GM12864 (cell line): ENCODE measurements at regions not wholly inside any gene's neighbourhood (a gene's known extent, or its start where the extent isn't known, plus 50 kb on each side); places are given as distances from the start of the nearest gene placed in this dataset.

Source experiments
- DNase-seq: peaks from one replicate; pipeline ENCODE4 v3.0.0-alpha.2; 2011; ENCODE audit warnings: low read depth
- H3K4me3 ChIP-seq: 2 replicates; pipeline ENCODE4 v1.5.1; 2011; ENCODE audit warnings: mild to moderate bottlenecking, low read depth, low read length, control low read depth
- TF ChIP-seq, protein P1 (sequence below): IDR thresholded peaks from 2 replicates; pipeline ENCODE4 v1.5.1; 2011; ENCODE audit warnings: low read depth, mild to moderate bottlenecking, moderate library complexity, low read length, control low read depth, inconsistent platforms; ENCODE audit errors: missing control alignments

DNA sequence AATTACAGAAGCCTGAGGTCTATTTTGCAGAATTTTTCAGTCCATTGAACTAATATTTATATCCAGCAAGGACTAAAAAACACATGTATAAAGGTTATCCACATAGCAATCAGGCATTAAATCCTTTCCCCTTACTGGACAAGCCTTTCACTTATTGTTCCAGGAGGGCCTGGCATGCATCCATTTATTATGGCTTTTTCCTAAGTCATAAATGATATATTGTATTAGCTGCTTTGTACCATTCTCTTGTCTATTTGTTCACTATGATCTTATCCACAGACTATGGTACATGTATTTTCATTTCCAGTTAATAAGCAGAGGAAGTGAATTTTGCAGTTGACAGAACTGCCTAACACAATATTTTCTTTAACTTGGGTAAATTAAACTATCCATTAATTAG lies 105.4 kb upstream of the ANK2 start:
- H3K4me3 ChIP-seq, result no peak overlapping the region
- no peak for DNase-seq

GRCh38 chr4:112946127-112946526 lies 103.3 kb upstream of the ANK2 start:
- H3K4me3 ChIP-seq, result no peak overlapping the region
- TF ChIP-seq, protein P1, sequence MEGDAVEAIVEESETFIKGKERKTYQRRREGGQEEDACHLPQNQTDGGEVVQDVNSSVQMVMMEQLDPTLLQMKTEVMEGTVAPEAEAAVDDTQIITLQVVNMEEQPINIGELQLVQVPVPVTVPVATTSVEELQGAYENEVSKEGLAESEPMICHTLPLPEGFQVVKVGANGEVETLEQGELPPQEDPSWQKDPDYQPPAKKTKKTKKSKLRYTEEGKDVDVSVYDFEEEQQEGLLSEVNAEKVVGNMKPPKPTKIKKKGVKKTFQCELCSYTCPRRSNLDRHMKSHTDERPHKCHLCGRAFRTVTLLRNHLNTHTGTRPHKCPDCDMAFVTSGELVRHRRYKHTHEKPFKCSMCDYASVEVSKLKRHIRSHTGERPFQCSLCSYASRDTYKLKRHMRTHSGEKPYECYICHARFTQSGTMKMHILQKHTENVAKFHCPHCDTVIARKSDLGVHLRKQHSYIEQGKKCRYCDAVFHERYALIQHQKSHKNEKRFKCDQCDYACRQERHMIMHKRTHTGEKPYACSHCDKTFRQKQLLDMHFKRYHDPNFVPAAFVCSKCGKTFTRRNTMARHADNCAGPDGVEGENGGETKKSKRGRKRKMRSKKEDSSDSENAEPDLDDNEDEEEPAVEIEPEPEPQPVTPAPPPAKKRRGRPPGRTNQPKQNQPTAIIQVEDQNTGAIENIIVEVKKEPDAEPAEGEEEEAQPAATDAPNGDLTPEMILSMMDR, result no peak
- DNase-seq, result no peak

More for the DNA sequence above, 105.4 kb upstream of the ANK2 start:
- TF ChIP-seq, protein P1, result no peak

GRCh38 chr4:112947616-112948015 lies 101.8 kb upstream of the ANK2 start:
- H3K4me3 ChIP-seq, result no peak overlapping the region
- no peak for DNase-seq
- TF ChIP-seq, protein P1, result no peak

DNA sequence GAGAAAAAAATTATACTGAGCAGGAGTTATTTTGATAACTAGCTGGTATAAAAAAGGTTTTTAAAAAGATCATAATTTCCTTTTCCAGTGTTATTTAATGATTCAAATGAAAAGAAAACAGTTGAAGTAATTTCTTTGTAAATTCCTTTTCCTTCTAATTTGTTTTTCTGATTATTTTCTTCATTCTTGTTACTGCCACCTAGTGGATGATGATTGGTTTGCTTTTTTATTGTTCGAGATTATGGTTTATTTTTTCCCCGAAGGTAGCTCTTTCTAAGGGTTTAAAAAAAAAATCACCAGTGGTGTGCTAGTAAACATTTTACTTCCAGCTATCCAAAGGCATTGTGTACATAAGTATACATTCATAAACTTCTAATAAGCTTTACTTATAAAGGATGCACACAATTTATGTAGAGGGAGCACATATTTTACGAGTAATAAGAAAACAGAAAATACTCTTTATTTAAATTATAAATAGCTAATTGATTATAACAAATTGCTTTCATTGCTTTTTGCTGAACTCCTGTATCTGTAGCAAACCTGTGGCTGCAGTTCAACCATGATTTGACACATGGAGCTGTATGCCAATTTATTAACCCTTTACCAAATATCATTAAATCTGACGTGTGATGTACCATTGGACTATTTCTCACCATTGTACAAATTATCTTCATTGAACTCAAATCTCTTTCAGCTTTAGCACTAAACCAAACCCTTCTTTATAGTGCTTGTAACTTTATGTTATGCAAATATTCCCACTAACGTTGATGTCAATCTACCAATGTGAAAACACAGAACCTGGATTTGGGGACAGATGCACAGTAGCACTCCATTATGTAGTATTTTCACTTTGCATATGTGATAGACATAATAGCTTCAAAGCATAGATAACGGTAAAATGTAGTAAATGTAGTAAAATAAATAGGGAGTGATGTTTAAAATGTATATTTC lies 97.8 kb upstream of the ANK2 start:
- TF ChIP-seq, protein P1, result peak; percentile 37
- DNase-seq, result no peak
- no peak overlapping the region for H3K4me3 ChIP-seq

GRCh38 chr4:112952313-112952700 lies 97.1 kb upstream of the ANK2 start:
- TF ChIP-seq, protein P1, result no peak
- DNase-seq, result no peak
- no peak overlapping the region for H3K4me3 ChIP-seq

DNA sequence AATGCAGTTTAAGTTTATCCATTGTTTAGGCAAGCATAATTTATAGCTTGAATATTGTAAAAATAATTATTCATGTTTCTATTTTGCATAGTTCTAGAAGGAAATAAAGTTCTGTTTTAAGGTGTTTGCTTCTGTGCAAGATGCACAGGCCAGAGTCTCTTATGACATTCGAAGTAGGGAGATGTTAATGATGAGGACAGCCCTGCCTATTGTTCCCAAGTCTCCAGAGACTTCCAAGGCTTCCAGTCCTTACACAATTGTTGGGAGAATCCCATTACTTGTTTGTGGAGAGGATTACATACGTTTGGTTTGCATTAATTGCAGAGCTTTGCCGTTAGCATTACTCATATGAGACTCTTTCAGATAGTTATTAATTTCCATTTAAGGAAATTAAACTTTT lies 96.2 kb upstream of the ANK2 start:
- TF ChIP-seq, protein P1, result no peak
- DNase-seq, result no peak
- no peak overlapping the region for H3K4me3 ChIP-seq

DNA sequence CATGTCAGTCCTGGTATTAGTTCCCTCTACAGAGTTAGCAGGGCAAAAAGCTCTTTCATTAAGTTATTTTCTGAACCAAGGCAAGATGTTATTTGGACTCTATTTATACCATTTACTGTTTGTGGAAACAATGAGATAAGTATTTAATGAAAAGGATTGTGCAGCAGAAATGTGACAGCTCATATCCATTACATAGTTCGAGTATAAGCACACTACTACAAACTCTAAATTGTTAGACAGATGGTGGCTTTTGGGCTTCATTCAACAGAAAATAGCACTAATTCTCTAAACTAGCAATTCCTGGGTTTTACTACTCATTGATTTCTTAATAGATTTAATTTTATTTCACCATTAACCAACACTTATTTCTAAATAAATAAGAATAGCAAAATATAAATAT lies 95.2 kb upstream of the ANK2 start:
- no peak for DNase-seq
- TF ChIP-seq, protein P1, result no peak
- H3K4me3 ChIP-seq, result no peak overlapping the region
